ENCODE measurements at regions not wholly inside any gene's neighbourhood (a gene's known extent, or its start where the extent isn't known, plus 50 kb on each side); places are given as distances from the start of the nearest gene placed in this dataset.
"Not testable (repeated sequence)": the region's sequence is repeated elsewhere in the genome, so short reads cannot be mapped to it uniquely, and the experiment has no call there.

DNA sequence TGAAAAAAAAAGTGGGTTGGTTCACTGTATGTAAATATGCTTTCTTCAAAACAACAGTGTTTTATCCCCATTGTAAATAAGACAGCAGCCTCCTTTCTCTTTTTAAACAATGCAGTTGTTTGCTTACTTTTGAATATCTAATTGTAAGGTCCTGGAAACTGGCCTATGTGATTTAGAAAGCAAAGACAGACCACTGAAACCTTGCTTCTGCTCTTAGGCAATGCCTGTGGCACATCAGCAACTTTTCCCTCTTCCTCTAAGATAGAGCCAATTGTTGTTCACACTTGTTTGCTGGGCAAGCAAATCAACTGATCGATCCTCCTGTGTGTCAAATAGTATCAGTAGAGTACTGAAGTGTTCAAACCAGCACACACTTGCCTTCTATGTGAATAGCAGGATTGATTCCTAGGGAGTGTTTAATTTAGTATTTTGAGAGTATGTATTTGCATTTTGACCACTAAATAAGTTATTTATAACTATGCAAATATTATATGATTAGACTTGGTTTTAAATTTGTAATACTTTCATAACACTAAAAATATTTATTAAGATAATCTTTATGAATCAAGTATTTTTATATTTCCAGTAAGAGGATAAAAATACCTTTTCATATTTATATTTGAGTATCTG lies 55.4 kb upstream of the GRPR start:
- DNase-seq: no peak

DNA sequence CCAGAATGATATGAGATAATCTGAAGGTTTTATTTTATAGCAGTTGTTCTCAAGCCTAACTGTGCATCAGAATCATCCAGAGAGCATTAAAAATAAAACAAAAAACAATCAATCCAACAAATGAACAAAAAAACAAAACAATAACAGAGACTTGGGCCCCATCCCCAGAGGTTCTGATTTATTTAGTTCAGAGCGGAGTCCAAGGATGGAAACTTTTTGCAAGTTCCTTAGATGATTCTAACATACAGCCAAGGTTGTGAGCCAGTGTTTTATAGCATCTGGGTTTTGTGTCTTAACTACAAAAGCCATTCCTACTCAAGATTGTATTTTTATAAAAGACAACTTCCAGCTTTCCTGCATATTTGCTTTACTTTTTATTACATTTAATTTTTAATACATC lies 59.4 kb upstream of the GRPR start:
- no peak for DNase-seq

DNA sequence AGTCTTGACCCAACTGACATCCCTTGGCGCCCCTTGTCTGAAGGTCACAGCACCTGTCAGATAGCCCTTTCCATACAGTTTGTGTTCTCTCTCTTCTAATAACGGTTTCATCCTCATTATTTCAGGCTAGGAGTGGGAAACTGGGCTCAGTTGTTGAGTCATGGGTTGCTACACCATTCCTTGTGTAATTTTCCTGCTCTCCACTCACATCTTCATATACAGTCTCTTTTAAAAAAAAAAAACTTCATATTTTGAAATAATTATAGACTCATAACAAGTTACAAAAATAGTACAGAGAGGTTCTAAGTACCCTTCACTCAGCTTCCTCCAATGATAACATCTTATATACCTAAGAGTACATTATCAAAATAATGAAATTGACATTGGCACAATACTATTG lies 60.2 kb upstream of the GRPR start:
- DNase-seq: no peak

DNA sequence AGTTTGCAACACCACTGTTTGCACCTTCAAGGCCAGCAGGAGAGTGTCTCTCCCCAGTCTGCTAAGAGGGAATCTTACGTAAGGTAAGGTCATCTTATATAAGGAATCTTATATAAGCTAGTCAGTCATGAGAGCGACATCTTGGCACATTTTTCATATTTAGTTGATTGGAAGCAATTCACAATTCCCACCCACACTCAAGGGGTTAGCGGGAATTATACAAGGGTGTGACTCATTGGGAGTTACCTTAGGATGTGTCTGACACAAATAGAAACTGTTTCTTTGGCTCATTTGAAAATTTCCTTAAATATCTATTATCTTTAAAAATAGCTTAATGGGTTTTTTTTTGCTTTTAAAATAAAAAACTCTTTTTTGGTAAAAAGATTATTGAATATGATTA lies 62.1 kb upstream of the GRPR start:
- DNase-seq: no peak

DNA sequence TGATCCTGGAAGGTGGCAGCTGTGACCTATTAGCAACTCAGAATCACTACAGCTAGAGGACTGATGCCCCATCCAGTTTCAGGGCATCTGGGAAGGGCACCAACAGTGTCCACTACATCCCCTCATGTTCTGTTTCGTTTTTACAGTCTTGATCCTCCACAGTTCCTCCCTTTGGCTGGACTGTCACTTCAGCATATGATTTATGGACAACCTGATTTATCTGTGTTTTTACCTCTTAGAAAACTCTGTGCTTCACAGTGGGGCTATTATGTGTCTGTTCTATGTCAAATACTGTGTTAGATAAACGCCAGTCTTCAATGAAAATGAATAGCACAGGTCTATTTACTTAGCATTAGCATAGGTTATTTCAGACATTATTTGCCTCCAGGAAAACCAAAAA lies 63.1 kb upstream of the GRPR start:
- peak; percentile 12 for DNase-seq

DNA sequence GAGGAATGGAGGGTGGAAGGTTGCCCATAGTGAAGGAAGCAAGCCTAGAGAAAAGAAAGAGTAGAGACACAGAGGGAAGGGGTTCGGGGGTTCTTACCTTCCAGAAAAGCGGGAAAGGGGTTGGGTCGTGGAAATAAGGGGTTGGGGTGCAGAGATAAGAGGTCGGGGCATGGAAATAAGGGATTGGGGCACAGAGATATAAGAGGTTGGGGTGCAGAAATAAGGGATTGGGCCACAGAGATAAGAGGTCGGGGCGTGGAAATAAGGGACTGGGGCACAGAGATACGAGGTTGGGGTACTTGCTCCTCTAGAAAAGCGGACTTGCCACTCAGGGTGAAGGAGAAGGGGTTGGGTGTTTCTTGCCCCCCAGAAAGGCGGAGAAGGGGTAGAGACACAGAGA lies 74.2 kb upstream of the GRPR start:
- not testable (repeated sequence) for DNase-seq

DNA sequence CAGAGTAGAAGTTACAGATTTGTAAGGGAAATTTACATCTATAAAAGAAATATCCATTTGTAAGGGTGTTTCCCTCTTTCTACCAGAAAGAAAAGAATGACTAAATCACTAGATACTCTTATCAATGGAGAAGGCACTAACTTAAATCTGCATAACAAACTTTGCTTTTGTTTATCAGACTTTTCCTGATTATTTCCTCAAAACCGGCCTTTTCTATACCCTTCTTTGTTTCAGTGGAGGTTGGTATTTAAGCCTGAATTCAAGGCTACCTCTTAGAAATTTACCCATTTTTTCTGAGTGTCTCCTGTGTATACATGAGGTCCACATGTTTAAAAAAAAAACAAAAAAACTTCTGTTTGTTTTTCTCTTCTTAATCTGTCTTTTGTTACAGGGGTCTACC lies 80.4 kb upstream of the GRPR start:
- DNase-seq: no peak

DNA sequence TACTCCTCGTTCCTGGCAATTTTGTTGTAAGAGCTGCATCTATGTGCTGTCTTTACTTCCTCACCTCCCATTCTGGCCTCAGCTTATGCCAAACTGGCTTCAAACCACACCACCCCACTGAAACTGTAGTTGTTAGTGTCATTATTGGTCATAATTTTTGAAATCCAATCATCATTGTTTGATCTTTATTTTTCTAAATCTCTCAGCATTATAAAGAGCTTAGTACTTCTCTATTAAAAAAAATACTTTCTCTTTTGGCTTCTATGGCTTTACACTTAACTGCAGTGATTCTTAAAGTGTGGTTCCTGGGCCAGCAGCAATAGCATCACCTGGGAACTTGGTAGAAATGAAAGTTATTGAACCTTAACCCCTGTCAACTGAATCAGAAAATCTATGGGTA lies 83.5 kb upstream of the GRPR start:
- DNase-seq: no peak

DNA sequence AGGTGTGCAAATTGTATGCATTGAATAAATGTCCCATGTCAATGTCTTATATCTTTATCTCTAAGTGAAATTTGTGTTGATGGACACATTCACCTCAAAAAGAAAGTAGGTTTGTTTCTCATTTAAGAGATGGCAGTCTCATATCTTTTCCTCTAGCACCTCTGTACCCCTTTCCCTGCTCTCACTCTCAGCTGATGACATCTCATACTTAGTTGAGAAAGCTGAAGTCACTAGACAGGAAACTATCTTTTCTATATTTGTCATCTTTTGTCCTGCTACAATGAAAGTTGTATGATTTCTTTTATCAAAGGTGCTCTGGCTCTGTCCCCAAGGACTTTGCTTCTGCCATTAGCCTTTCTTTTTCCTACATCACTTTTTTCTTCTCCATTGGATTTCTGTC lies 84.0 kb upstream of the GRPR start:
- no peak for DNase-seq

DNA sequence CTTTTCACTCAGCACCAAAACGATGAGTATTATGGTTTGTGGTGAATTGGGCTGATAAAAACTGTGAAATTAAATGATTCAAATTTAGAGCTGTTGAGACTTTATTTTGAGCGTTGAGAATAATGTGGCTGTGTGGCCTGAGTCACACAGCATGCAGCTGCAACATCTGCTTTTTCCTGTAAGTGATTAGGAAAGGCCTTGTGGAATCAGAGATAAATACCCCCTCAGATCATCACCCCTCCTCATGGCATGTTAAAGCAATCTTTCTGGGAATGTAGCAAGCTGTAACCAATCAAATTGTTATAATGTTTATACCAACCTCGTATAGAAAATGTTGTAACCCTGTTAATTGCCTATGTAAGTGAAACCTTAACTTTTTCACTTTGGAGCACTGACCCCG lies 90.0 kb upstream of the GRPR start:
- DNase-seq: peak; percentile 63

DNA sequence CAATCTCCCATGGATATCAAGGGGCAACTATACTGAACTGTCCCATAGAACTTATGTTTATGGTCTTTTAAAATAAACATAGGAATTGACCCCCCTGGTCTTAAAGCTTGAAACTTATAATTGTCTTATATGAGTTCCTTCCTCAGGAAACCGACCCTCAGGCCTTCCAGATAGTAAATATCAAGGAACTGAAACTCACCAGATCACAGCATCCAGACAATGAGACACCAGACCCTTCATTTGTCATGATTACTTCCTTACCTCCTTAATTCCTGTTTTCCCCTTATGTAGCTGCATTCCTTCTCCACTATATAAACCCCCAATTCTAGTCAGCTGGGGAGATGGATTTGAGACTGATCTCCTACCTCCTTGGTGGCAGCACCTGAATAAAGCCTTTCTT lies 94.8 kb upstream of the GRPR start:
- no peak for DNase-seq

DNA sequence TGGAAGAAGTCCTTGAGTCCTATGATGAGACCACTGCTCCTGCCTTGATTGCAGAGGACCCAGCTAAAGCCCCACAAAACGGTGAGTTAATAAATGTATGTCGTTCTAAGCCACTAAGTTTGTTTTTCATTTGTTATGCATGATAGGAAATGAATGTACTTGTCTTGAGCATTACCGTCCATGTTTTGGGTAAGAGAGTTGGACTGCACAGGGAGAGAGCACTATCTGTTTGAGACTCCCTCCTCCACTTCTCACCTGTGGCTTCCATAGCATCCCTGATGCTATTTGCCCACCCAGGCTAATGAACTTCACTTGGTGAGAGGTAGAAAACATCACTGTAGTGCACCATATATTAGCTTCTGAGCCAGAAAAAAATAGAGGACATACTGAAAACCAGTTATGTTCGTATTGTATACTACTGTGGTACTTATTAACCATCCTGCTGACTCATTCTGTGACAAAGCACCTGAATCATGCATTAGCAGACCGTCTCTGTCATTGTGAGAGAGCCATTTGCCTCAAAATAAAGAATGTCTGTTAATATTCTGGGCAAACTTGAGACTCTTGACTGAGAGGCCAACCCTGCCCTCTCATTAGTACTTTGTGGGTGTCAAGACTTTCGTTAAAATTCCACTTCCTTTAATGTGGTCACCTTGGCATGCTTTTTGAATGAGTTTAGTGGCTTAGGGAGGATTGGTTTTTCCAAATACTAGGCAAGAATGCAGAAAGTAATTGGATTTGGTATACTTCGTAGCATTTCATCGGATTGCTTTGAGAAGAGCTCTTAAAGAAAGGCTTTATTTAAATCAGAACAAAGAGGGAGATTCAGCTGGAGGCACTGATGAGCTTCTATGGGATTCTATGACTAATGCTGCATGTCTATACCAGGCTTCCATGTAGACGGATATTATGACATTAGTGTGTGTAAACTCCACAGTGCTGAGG lies 99.3 kb upstream of the GRPR start:
- DNase-seq: no peak

DNA sequence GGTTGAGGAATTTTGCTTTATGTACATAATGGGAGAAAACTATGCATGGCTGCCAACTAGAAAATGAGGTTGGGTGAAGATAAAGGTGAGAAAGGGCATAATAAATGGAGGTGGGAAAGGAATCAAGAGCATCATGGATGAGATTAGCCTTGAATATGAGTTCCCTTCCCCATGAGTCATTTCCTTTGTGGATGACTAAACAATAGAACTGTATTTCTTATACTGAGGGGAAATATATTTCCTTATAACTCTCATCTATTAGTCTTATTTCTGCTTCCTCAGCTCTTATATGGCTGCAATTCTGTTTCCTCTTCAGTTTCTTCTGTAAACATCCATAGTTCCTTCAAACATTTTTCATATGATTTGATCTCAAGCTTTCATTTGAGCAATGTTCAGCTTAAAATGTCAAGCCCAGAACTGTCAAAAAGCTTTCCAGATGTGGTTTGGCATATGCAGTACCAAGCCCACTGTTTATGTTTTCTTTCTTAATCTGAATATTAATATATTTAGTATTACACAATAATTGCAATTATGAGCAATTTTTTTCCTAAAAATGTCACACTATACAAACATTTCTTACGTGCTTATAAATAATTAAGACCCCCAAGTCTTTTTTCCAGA lies 100.7 kb upstream of the GRPR start:
- DNase-seq: no peak

DNA sequence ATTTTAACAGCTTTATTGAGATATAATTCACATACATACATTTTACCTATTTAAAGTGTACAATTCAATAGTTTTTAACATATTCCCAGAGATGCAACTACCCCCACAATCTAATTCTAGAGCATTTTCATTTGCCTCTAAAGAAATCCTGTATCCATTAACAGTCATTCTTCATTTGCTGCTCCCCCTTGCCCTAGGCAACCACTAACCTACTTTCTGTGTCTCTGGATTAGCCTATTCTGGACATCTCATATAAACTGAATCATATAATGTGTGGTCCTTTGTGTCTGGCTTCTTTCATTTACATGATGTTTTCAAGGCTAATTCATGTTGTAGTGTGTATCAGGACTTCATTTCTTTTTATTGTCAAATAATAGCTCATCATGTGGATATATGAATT lies 105.1 kb upstream of the GRPR start:
- DNase-seq: no peak

DNA sequence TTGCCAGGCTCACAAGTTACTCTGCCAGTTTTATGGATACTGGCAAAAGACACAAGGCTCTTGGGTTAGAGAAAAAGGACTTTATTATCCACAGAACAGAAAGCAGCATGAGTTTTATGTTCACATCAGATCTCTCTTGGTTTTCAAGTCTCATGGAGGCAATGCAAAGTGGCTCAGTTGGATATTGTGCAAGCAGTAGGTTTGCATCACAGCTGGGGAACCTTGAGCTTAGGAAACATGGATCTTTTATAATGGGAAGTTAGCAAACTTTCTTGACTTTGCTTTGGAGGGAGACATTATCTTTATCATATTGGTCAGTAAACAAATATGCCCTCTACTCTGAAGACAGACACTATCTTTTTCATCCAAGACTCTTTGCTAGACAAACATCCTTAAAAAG lies 109.2 kb upstream of the GRPR start:
- no peak for DNase-seq

DNA sequence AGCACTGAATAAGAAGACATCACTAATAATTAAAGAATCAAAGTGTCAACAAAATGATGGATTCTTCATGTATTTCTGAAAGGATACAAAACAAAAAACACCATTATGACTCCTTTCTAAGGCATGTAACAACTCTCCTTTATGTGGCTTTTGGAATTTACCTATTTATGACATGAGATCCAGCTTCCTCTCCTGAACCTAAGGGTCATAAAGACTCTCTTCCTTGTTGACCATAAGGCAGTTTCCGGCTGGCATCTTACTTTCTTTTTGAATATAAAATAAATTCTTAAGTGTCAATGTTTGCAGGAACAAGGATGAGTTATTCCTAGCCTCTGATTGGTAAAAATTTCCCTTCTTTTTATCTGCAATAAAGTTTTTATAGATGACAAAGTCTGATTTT lies 111.1 kb upstream of the GRPR start:
- no peak for DNase-seq

DNA sequence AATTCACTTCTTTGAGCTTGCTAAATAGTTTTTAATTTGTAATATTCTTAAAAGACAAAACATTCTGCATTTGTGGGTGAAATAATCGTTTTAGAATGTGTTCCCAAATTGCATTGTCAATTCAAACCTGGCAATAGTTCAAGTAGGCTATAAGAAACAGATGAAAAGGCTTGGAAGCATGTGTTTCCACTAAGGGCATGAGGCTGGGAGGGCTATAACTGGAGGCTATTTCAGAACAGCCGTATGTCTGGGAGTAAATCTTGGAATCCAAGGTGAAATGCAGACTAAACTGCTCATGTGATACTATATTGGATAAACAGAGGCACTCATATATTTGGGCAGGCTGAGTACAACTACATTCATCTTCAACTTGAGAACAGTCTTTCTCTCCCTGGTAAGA lies 117.4 kb upstream of the GRPR start:
- DNase-seq: no peak

DNA sequence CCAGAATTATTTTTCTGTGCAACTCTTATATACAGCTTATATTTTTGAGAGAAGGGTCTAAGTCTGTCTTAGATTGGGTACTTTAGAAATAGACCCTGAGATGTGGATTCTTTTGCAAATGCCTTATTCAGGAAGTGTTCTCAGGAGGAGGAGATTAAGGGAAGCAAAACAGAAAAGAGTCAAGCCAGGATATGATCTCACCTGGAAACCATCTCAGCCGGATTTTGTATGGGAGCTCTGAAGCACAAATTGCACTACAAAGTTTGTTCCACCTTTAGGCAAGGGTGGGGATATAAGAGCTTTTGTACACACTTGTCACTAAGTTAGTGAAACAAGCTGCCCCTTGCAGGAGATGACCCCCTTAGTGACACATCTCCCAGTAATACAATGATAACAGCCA lies 121.2 kb upstream of the GRPR start:
- DNase-seq: no peak

DNA sequence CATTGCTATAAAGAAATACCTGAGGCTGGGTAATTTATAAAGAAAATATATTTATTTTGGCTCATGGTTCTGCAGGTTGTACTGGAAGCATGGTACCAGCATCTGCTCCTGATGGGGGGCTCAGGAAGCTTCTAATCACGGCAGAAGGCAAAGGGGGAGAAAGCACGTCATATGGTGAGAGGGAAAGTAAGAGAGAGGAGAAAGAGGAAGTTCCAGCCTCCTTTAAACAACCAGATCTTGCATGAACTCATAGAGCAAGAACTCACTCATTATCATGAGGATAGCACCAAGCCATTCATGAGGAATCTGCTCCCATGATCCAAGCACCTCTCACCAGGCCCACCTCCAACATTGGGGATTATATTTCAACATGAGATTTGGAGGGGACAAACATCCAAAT lies 125.0 kb upstream of the GRPR start:
- peak; percentile 7 for DNase-seq

DNA sequence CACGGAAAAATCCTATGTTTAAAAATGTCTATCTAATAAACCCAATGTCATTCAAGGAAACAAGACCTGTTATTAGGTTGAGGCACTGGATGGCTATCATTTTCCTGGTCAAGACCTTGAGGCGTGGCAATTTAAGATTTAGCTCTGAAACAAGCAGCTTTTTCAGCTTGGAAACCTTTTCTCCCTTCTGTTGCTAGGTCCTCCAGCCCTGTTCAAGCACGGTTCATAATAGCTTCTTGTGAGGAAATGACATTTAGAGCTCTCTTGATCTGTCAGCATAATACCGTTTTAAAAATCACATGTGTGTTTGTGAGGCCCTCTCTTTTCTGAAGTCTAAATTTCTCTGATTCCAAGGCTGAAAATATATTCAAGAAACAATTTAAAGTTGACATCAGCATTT lies 133.6 kb upstream of the GRPR start:
- no peak for DNase-seq

DNA sequence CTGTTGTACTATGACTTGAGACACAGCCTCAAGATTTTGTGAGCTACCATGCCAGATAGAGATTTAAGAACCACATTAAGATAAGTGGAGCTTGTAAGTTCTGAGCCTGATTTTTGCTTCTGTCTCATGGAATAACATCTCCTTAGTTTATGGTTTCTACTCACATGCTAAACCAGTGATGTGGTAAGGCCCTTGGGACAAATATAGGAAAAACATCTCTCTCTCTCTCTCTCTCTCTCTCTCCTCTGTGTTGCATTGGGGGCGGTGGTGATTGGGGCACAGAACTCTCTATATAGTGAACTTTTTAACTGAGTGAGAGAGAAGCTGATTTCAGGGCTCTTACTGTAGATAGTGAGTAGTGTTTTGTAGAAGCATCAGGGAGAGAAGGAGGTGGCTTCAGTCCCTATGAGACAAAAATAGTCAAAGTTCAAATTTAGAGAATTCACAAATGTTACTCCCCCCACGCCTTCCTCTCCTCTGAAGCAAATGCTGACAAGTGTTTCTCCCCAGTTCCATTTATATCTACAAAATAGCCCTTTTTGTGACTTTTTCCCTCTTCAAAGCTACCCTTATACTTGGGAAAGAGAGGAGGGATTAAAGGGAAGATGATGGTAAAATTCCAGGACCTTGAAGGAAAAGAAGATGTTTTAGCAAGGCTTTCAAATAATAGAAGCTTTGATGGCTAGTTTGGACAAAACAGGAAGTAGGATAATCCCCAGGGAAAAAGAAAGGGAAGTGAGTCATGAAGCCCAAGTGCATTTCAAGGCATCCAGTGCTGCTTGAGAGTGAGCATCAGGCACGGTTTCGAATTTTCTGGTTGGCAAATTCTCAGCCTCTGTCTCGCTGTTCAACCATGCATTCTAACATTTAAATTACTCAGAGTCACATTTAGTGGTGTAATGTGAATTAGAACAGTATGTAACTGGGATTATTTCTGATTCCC lies 134.3 kb upstream of the AP1S2 start:
- DNase-seq: no peak

DNA sequence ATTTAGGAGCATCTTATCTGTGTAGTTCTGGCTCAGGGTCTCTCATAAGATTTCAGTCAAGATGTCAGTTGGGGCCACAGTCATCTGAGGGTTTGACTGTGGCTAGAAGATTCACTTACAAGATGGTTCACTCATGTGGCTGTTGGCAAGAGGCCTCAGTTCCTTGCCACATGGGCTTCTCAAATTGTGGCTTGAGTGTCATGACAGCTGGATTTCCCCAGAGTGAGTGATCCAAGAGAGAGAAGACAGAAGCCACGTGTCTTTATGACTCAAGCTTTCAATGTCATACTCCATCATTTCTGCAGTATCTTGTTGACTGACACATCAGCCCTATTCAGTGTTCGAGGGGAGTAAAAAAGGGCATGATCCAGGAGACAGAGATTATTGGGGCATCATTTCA lies 131.3 kb upstream of the AP1S2 start:
- DNase-seq: no peak

DNA sequence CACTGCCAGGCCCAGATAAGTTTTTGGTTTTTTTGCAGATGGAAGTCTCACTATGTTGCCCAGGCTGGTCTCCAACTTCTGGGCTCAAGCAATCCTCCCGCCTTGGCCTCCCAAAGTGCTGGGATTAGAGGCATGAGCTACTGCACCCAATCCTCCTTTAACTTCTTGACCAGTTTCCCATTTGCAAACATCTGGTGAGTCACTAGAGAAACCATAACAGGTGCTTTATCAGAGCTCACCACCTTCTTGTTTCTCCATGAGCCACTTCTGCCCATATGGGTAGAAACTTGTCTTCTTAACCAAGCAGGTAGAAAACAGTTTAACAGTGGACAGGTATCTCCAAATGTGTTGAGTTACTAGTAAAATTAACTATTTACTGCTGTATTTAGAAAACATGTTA lies 128.4 kb upstream of the AP1S2 start:
- no peak for DNase-seq

Data from OCI-M1 (cell line).